ENCODE measurements at regions not wholly inside any gene's neighbourhood (a gene's known extent, or its start where the extent isn't known, plus 50 kb on each side); places are given as distances from the start of the nearest gene placed in this dataset.

- DNase-seq = no peak
Measured at GRCh38 chr13:40197936-40198595, 468.4 kb downstream of the FOXO1 start.

- no peak for DNase-seq
Measured at GRCh38 chr13:40200273-40200978, 466.0 kb downstream of the FOXO1 start.

- no peak for DNase-seq
Measured at GRCh38 chr13:40204246-40204645, 462.2 kb downstream of the FOXO1 start.

GRCh38 chr13:40205771-40206240, 460.6 kb downstream of the FOXO1 start:
- no peak for DNase-seq

- DNase-seq = no peak
Measured at GRCh38 chr13:40206241-40207000, 460.0 kb downstream of the FOXO1 start.

- no peak for DNase-seq
Measured at GRCh38 chr13:40207001-40207478, 459.4 kb downstream of the FOXO1 start.

GRCh38 chr13:40208517-40208916, 457.9 kb downstream of the FOXO1 start:
- DNase-seq = no peak

- no peak for DNase-seq
Measured at GRCh38 chr13:40210865-40211585, 455.4 kb downstream of the FOXO1 start.

GRCh38 chr13:40211586-40211968, 454.9 kb downstream of the FOXO1 start:
- no peak for DNase-seq

- no peak for DNase-seq
Measured at GRCh38 chr13:40213779-40214178, 452.7 kb downstream of the FOXO1 start.

GRCh38 chr13:40215311-40215710, 451.1 kb downstream of the FOXO1 start:
- DNase-seq = no peak

- no peak for DNase-seq
Measured at GRCh38 chr13:40215747-40216146, 450.7 kb downstream of the FOXO1 start.

GRCh38 chr13:40217675-40218074, 448.8 kb downstream of the FOXO1 start:
- no peak for DNase-seq

GRCh38 chr13:40220299-40220935, 446.0 kb downstream of the FOXO1 start:
- DNase-seq = no peak

- no peak for DNase-seq
Measured at GRCh38 chr13:40221131-40221459, 445.3 kb downstream of the FOXO1 start.

GRCh38 chr13:40221460-40222201, 444.8 kb downstream of the FOXO1 start:
- DNase-seq = no peak

- DNase-seq = no peak
Measured at GRCh38 chr13:40223585-40223984, 442.9 kb downstream of the FOXO1 start.

GRCh38 chr13:40228496-40228895, 437.9 kb downstream of the FOXO1 start:
- no peak for DNase-seq

- no peak for DNase-seq
Measured at GRCh38 chr13:40228990-40229389, 437.5 kb downstream of the FOXO1 start.

GRCh38 chr13:40230833-40231266, 435.6 kb downstream of the FOXO1 start:
- no peak for DNase-seq

- no peak for DNase-seq
Measured at GRCh38 chr13:40231311-40231710, 435.1 kb downstream of the FOXO1 start.

GRCh38 chr13:40231751-40232150, 434.7 kb downstream of the FOXO1 start:
- DNase-seq = no peak

All from SW 1271 (cell line).